Right lobe of liver (tissue), 6 donors: ENCODE measurements at regions not wholly inside any gene's neighbourhood (a gene's known extent, or its start where the extent isn't known, plus 50 kb on each side); places are given as distances from the start of the nearest gene placed in this dataset.

Source experiments
- ATAC-seq, 4 donors: fragments of 200-7000 bp; cut with Tn5 transposase; one replicate each; pipeline ENCODE4 v1.9.1; 2020; ENCODE audit warnings: mild to moderate bottlenecking in 4 of 4, moderate library complexity in 4 of 4
- DNase-seq, 3 donors: peaks; one replicate each; pipeline ENCODE4 v3.0.0-alpha.2; 2020
- H3K27ac ChIP-seq, 3 donors: fragments of 200-600 bp; one replicate each; pipeline ENCODE4 v1.8.0; 2022
- H3K27me3 ChIP-seq, 2 donors: fragments of 200-600 bp; one replicate each; pipeline ENCODE4 v1.8.0; 2022
- H3K36me3 ChIP-seq, 4 donors: fragments of 200-600 bp; sonication (generic) in 1 of 4; one replicate each; pipeline versions ENCODE4 v1.5.1 to v1.8.0; 2017 to 2022; ENCODE audit warnings: control low read depth in 1 of 4
- H3K4me1 ChIP-seq, 4 donors: fragments of 200-600 bp; sonication (generic) in 1 of 4; one replicate each; pipeline versions ENCODE4 v1.5.1 to v1.8.0; 2017 to 2022; ENCODE audit warnings: control low read depth in 1 of 4
- H3K4me3 ChIP-seq, 3 donors: fragments of 200-600 bp; one replicate each; pipeline ENCODE4 v1.8.0; 2022
- H3K9me3 ChIP-seq, 4 donors: fragments of 200-600 bp; sonication (generic) in 1 of 4; one replicate each; pipeline versions ENCODE4 v1.5.1 to v1.8.0; 2017 to 2022; ENCODE audit warnings: control low read depth in 1 of 4
- POLR2A ChIP-seq: fragments of 450-650 bp; IDR thresholded peaks from one replicate; pipeline ENCODE4 v1.6.1; 2017; ENCODE audit warnings: antibody characterized with exemption, mild to moderate bottlenecking
- WGBS: methylation state at CpG from one replicate; pipeline ENCODE4 v1.1.6; 2018; ENCODE audit warnings: low coverage, low lambda C conversion rate; ENCODE audit not compliant: insufficient coverage; ENCODE audit errors: missing lambda C conversion rate; 5-methylcytosine and 5-hydroxymethylcytosine counted together
- intact Hi-C, 2 donors: fragments of 100-400 bp; cut with DNase I; formaldehyde crosslinking; loops; one replicate each; pipeline versions ENCODE4 v1.11.2 to v1.14.1; 2022
- TF ChIP-seq, protein P1 (sequence below), 4 donors: fragments of 200-600 bp in 3 of 4; fragments of 450-650 bp in 1 of 4; IDR thresholded peaks; one replicate each; pipeline versions ENCODE4 v1.5.1 to v1.8.0; 2016 to 2022; ENCODE audit warnings: antibody characterized with exemption in 4 of 4, mild to moderate bottlenecking in 2 of 4
- donor health status: DM: no; HTN: yes; CAD: no.
- donor health status: DM: no; HTN: no; CAD: no.
- donor health status: DM: no; HTN: no; CAD: no.
- donor health status: DM: no; HTN: yes; CAD: no.
- donor health status: DM: no; HTN: yes; CAD: no.

DNA sequence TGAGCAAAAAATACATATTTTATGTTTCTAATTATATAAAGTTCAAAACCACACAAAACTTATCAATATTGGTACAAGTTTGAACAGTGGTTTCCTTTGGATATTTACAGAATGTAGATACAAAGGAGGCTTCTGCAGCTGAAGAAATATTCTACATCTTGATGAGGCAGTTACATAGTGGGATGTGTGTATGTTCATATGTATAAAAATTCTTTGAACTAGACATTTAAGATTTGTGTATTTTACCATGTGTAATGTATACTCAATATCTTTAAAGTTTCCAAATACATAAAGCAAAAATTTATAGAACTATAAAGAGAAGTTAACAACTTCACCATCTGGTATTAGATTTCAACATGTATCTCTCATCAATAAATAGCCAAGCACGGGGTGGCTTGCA lies 80.7 kb upstream of the TNFSF4 start:
- Histone ChIP-seq H3K27ac (no peak overlapping the region), H3K9me3 (no peaks in the 10 kb centered on the region), H3K4me1 (no peaks in the 10 kb centered on the region), H3K36me3 (no peaks in the 10 kb centered on the region), H3K4me3 (no peak overlapping the region), H3K27me3 (no peaks in the 10 kb centered on the region)
- 50% methylated on average over 1 of the region's 1 CpG for WGBS
- DNase-seq = no peak
- ATAC-seq = no peak
- intact Hi-C loops = no loop called here
- TF ChIP-seq, protein P1, sequence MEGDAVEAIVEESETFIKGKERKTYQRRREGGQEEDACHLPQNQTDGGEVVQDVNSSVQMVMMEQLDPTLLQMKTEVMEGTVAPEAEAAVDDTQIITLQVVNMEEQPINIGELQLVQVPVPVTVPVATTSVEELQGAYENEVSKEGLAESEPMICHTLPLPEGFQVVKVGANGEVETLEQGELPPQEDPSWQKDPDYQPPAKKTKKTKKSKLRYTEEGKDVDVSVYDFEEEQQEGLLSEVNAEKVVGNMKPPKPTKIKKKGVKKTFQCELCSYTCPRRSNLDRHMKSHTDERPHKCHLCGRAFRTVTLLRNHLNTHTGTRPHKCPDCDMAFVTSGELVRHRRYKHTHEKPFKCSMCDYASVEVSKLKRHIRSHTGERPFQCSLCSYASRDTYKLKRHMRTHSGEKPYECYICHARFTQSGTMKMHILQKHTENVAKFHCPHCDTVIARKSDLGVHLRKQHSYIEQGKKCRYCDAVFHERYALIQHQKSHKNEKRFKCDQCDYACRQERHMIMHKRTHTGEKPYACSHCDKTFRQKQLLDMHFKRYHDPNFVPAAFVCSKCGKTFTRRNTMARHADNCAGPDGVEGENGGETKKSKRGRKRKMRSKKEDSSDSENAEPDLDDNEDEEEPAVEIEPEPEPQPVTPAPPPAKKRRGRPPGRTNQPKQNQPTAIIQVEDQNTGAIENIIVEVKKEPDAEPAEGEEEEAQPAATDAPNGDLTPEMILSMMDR (IDR thresholded peaks at IDR 0.05) = no peak
- no peak for TF ChIP-seq POLR2A

DNA sequence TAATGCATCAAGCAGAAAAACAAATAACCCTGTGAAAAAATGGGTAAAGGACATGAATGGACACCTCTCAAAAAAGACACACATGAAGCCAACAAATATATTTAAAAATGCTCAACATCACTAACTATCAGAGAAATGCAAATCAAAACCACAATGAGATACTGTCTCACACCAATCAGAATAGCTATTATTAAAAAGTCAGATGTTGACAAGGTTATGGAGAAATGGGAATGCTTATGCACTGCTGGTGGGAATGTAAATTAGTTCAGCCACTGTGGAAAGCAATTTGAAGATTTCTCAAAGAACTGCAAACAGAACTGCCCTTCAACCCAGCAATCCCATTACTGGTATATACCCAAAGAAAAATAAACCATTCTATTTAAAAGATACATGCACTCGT lies 86.6 kb upstream of the TNFSF4 start:
- DNase-seq (no peak), ATAC-seq (no peak)
- WGBS = 94% methylated on average over 1 of the region's 1 CpG
- Histone ChIP-seq H3K4me3 (no peak overlapping the region), H3K27ac (no peak overlapping the region), H3K9me3 (no peaks in the 10 kb centered on the region), H3K4me1 (no peaks in the 10 kb centered on the region), H3K27me3 (no peaks in the 10 kb centered on the region), H3K36me3 (no peaks in the 10 kb centered on the region)
- intact Hi-C loops = no loop called here
- TF ChIP-seq POLR2A = no peak
- TF ChIP-seq, protein P1 (IDR thresholded peaks at IDR 0.05) = no peak

DNA sequence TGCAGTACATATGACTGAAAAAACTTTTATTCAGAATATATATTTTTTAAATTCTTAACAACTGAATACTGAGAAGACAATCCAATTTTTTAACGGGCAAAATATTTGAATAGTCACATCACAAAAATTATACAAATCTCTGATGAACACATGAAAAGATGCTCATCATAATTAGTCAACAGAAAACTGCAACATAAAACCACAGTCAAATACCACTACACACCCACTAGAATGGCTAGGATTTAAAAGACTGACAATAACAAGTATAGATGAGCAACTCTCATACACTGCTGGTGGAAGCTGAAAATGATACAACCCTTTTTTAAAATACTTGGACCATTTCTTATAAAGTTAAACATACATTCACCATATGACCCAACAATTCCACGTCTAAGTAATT lies 87.7 kb upstream of the TNFSF4 start:
- intact Hi-C loops = no loop called here
- H3K36me3 ChIP-seq = no peaks in the 10 kb centered on the region
- no peak for DNase-seq
- no peaks in the 10 kb centered on the region for H3K9me3 ChIP-seq
- ATAC-seq = no peak
- TF ChIP-seq POLR2A = no peak
- TF ChIP-seq, protein P1 (IDR thresholded peaks at IDR 0.05) = no peak
- H3K27ac ChIP-seq = no peak overlapping the region
- H3K4me1 ChIP-seq = no peaks in the 10 kb centered on the region
- 55% methylated on average over 2 of the region's 2 CpGs for WGBS
- H3K27me3 ChIP-seq = no peaks in the 10 kb centered on the region
- H3K4me3 ChIP-seq = no peak overlapping the region

DNA sequence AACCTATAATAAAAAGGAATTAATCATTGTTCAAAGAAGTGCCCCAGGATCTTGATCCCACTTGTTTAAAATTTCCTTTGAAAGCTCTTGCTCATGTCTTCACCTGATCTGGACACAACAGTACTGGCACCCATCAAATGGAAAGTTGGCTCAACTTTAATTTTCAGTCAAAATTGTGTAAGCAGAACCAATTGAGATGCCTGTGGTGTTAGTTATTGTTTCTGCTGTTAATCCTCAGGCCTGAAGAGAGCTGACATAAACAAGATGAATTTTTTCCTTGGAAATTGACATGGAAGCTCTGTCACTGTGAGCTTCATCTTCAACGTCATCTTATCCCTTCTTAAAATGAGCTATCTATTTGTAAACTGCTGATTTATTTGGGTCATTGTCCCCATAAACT lies 88.3 kb upstream of the TNFSF4 start:
- no peaks in the 10 kb centered on the region for H3K9me3 ChIP-seq
- ATAC-seq = no peak
- H3K4me1 ChIP-seq = no peaks in the 10 kb centered on the region
- TF ChIP-seq, protein P1 (IDR thresholded peaks at IDR 0.05) = no peak
- no peak for TF ChIP-seq POLR2A
- no peak overlapping the region for H3K27ac ChIP-seq
- 71% methylated on average over 1 of the region's 1 CpG for WGBS
- H3K4me3 ChIP-seq = no peak overlapping the region
- no peaks in the 10 kb centered on the region for H3K27me3 ChIP-seq
- intact Hi-C loops = no loop called here
- no peak for DNase-seq
- H3K36me3 ChIP-seq = no peaks in the 10 kb centered on the region

DNA sequence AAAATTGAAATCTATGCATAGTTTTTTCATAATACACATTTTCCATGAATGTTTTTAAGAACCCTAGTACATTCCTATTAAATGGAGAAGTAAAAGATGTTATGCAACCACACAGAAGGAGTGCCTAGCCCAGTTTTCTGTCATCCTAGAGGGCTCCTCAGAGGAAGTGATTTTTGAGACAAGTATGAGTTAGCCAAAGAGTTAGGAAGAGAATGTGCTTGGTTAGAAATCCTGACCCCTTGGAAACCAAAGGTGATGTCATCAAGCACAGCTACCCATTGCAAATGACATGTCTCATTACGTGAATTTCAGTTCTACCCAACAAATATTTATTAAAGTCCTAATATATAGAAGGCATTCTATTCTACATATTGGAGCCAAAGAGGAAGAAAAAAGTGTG lies 88.9 kb upstream of the TNFSF4 start:
- H3K27me3 ChIP-seq = no peaks in the 10 kb centered on the region
- ATAC-seq (peak in 1 of 4 donors; percentile 22), DNase-seq (no peak)
- no CpG with 5 or more reads among the region's 1 CpG for WGBS
- H3K36me3 ChIP-seq = no peaks in the 10 kb centered on the region
- intact Hi-C loops = no loop called here
- no peaks in the 10 kb centered on the region for H3K9me3 ChIP-seq
- no peak overlapping the region for H3K4me3 ChIP-seq
- H3K4me1 ChIP-seq = no peaks in the 10 kb centered on the region
- H3K27ac ChIP-seq = no peak overlapping the region
- TF ChIP-seq, protein P1 (IDR thresholded peaks at IDR 0.05) = no peak
- no peak for TF ChIP-seq POLR2A
